HG03039 (cell line): ENCODE measurements at regions not wholly inside any gene's neighbourhood (a gene's known extent, or its start where the extent isn't known, plus 50 kb on each side); places are given as distances from the start of the nearest gene placed in this dataset.

Experiments used
- ATAC-seq: cut with Tn5 transposase; IDR thresholded peaks from one replicate; pipeline ENCODE4 v1.9.1; 2021; ENCODE audit warnings: mild to moderate bottlenecking, moderate library complexity; ENCODE audit not compliant: unreplicated experiment

- ATAC-seq = no peak
These were observed 101.9 kb upstream of the MTPN start for GRCh38 chr7:136079066-136079465.

GRCh38 chr7:136078630-136079029 lies 101.5 kb upstream of the MTPN start:
- ATAC-seq = no peak

- no peak for ATAC-seq
These were observed 99.8 kb upstream of the MTPN start for GRCh38 chr7:136076954-136077353.

GRCh38 chr7:136074843-136075242 lies 97.7 kb upstream of the MTPN start:
- ATAC-seq = no peak

- ATAC-seq = no peak
These were observed 95.3 kb upstream of the MTPN start for GRCh38 chr7:136072447-136072846.

GRCh38 chr7:136070736-136071505 lies 93.8 kb upstream of the MTPN start:
- no peak for ATAC-seq

- no peak for ATAC-seq
These were observed 92.8 kb upstream of the MTPN start for GRCh38 chr7:136069840-136070529.

- ATAC-seq = no peak
These were observed 90.1 kb upstream of the MTPN start for GRCh38 chr7:136067277-136067676.

GRCh38 chr7:136066304-136067143 lies 89.4 kb upstream of the MTPN start:
- no peak for ATAC-seq

- no peak for ATAC-seq
These were observed 87.6 kb upstream of the MTPN start for GRCh38 chr7:136064627-136065237.

GRCh38 chr7:136064081-136064480 lies 86.9 kb upstream of the MTPN start:
- ATAC-seq = no peak

GRCh38 chr7:136063326-136063666 lies 86.1 kb upstream of the MTPN start:
- no peak for ATAC-seq

GRCh38 chr7:136062625-136063325 lies 85.6 kb upstream of the MTPN start:
- ATAC-seq = no peak

GRCh38 chr7:136061433-136061832 lies 84.3 kb upstream of the MTPN start:
- ATAC-seq = no peak

- ATAC-seq = no peak
These were observed 81.4 kb upstream of the MTPN start for GRCh38 chr7:136058546-136058945.

- no peak for ATAC-seq
These were observed 80.3 kb upstream of the MTPN start for GRCh38 chr7:136057509-136057908.

GRCh38 chr7:136056651-136057231 lies 79.6 kb upstream of the MTPN start:
- no peak for ATAC-seq

- ATAC-seq = no peak
These were observed 78.1 kb upstream of the MTPN start for GRCh38 chr7:136055266-136055665.

- no peak for ATAC-seq
These were observed 76.7 kb upstream of the MTPN start for GRCh38 chr7:136053689-136054485.
